ENCODE measurements at regions not wholly inside any gene's neighbourhood (a gene's known extent, or its start where the extent isn't known, plus 50 kb on each side); places are given as distances from the start of the nearest gene placed in this dataset.
"Not testable (repeated sequence)": the region's sequence is repeated elsewhere in the genome, so short reads cannot be mapped to it uniquely, and the experiment has no call there.

DNA sequence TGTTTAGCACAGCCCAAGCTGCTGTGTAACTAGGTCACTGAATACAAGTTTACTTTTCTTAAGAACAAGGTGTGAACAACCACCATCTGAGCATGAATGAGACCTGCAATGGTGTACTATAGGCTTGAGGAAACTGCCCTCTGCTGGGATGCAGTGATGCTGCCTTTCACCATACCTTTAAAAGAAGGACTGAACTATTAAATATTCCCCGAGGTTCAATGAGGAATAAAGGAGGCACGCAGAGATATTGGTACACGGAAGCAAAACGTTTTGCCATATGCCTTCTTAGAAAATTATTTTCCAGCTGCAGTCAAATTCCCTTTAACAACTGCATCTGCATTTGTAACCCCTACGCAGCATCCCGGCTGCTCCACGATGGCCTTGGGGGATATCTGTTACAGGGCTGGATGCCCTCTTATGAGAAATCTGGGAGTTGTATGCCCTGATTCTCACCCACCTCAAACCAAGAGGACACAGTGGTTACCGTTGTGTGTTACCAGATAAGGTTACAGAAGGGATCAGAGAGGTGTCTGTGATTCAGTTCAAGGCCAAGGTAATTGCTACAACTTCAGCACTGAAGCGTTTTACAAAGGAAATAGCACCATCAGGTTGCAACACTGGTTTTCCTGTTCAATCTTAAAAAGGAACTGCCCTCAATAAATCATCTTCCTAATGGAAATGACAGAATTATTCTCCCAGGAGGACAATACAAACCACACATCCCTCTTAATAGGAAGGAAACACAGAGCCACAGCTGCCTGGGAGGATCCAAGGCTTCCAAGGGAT lies 470.5 kb downstream of the LTN1 start:
- no peak for DNase-seq (ENCODE audit: low spot score)

DNA sequence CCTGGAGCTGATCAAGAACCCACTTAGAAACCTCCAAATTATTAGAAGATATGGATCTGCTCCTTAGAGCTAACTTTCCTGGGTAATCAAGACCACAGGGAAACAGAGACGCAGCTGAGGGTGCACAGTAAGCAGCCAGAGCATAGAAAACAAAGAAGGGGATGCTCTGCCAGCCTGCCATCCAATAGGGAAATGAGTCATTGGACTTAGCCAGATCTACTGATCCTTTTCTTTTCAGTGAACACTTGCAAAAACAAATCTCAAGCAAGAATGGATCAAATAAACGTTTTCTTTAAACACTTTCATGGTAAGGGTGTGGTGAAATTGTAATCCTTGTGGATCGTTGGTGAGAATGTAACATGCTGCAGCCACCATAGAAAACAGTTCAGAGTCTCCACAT lies 474.0 kb downstream of the LTN1 start:
- DNase-seq (ENCODE audit: low spot score) = no peak

DNA sequence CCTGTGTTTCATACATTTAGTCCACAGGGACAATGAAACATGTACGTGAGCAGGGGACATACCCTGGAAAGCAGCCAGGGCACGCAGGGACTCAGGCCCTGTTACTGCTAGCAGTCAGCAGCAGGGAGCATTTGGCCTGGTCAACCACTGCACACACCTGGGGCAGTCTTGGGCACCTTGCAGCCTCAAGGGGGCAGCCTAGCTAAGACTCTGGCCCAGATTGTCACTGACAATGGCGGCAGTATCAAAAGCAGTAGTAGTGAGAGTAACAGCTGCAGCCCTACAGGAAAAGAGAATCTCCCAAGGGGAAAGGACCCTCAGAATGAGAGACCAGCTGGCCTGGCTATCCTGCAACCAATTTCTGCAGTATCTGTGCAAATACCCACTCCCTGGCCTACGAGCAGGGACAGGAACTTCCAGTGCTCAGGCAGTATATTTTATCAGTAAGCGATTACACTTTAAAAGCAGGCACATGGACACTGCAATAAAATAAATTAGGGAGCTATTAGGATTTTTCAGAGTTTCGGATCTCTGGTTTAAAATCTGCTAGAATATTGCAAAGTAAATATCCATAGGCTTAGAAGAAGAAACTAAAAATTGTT lies 475.6 kb downstream of the LTN1 start:
- DNase-seq (ENCODE audit: low spot score) = peak; percentile 51

DNA sequence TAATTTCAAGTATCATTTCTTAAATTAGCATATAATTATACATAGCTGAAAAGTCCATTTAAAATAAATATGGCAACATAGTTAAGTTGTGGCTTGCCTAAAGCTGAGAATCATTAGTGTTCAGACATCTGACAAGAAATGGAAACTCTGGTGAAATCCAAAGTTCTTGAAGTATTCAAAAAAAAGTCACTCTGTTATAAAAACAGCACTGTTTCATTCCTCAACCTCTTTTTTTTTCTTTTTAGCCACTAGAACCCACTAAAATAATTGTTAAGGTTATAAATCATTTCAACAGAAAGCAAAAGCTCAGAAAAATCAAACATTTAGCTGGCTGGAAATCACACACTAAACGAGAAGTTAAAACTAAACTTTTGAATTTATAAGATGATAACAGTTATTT lies 476.7 kb downstream of the LTN1 start:
- DNase-seq (ENCODE audit: low spot score) = no peak

DNA sequence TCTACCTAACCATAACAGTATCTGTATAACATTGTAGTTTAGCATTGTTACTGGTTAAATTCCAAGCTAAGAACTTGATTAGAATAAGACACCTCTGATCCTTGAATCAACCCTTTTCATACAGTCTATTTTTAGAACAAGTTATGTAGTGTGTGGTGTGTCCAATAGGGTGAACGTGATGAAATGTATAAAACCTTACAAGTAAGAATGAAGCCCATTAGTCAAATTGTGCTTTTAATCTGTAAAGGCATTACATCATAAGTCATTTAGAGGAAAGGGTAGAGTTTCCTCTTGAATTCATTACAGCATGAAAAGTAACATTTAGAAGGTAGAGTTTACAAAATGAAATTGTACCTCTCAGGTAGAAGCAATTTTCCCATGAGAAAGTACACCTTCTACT lies 479.2 kb downstream of the LTN1 start:
- DNase-seq (ENCODE audit: low spot score) = no peak

DNA sequence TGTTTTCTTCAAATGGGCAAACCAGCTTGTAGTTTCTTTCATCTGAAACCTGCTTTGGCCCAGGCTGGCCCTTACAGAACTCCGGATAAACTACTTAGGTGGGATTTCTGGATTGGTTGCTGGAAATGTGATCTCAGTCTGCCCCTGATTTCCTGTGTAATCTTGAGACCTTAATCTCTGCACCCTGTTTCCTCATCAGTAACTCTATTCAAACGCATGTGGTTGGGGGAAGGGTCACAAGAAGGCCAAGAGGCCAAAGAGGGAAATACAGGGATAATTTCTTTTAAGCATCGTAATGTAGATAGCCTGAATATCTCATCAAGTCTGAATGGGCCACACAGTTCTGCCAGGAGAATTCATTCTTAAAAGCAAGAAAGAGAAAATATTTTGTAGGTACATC lies 483.6 kb downstream of the LTN1 start:
- no peak for DNase-seq (ENCODE audit: low spot score)

DNA sequence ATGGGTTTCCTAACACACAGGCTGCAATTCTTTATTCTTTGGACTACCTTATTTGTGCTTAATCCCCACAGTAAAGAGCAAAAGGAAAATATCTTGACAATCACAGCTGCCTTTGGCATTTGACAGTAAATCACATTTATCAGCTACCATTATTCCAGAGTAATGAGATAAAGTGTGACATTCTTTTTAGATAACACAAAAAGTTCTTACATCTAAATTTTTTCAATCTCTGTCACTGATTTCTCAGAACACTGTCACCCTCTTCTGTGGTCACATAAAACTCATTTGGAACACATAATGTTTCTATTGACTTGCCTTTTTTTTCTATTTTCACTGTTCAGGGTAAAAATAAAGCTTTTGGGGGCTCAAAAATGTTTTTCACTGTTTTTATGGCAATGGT lies 484.6 kb downstream of the LTN1 start:
- no peak for DNase-seq (ENCODE audit: low spot score)

DNA sequence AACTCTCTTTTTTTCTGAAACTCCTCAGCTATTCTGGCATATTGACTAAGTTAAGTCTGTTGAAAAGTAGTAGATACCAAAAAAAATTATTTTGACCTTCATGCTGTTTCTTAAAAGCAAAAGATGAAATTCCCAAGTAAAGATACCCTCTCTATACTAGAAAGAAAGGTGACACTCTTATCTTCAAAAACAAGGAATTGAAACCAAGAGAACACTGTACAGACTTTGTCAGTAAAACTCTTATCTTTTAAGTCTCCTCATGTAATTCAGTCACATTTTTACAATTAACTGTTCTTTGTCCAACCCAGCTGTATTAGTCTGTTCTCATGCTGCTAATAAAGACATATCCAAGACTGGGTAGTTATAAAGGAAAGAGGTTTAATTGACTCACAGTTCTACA lies 496.2 kb downstream of the LTN1 start:
- DNase-seq (ENCODE audit: low spot score) = no peak

DNA sequence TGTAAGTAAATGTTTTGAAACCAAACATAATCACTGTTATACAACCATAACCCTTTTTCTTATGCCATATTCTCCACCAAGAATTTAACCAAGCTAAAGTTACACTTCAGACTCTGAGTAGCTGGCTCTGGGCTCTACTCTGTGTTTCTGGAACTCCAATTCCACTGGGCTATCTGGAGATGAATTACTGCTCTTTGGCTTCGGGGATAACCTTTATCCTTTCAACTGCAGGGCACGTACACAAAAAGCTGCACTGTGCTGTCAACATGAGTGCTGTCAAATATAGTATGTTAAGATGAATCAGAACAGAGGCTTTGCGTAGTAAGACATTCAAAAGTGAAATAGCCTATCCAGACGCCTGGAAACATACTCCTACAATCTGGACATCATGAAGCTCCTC lies 500.6 kb downstream of the LTN1 start:
- DNase-seq (ENCODE audit: low spot score) = no peak

DNA sequence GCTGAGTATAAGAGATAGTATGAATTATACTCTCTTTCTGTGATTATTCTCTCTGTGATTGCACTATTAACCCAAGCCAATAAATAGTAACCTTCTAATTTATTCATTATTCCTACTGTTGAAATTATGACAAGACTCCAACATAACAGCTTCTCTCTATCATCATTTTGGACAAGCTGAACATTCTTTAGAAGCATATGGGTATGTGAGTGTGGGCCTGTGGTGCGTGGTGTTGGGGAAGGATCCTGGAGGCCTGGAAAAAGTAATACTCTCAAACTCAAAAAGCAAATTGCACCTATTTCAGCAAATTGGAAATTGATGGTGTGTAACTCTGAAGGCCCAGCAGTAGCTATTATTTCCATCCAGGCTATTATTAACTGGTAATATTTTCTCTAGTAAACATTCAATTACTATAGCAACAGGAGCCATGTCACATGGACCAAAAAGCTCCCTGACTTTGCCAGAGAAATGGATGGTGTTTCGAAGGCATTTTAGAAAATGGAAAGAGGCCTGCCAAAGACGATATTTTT lies 502.8 kb downstream of the LTN1 start:
- no peak for DNase-seq (ENCODE audit: low spot score)

DNA sequence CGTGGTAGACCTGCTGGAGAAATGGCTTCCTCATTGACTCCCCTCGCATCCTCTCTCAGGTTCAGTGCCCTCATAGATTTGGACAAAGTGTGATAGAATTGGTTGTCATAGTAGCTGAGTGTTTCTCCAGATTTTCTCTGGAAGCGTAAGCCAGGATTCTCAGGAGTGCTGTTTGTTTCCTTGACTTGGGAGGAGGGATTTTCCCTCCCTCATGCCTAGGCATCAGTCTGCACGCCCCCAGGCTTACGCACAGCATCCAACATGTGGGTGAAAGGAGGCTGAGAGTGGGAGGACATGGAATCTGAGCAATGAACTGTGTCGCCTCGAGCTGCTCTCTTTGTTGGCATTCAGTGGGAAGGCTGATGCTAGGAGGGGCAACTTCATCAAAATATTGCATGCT lies 503.5 kb downstream of the LTN1 start:
- no peak for DNase-seq (ENCODE audit: low spot score)

DNA sequence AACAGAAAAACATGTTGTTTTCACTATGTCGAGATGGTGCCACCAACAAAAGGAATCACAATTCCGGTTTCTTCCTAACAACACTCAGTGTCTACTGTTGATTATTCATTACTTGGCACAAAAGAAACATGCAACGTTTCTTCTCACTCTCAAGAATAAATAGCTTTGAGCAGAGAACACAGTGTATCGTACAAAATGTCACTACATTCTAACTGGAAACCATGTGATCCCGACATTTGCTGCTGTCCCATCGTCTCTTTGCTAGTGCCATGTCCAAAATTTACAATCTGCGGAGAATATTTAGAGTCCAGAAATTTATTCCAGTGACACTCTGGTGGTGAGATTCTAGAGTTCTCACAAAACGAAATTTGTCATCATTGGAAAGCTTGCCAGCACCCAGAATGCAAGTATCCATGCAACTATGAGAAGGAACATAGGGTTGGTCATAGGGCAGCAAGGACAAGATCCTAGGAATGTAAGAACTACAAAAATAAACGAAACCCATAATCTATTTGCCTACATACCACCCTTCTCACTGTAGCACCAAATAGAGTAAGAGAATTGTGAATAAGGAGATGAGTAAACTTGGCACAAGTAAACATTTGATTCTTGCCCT lies 505.1 kb downstream of the LTN1 start:
- no peak for DNase-seq (ENCODE audit: low spot score)

DNA sequence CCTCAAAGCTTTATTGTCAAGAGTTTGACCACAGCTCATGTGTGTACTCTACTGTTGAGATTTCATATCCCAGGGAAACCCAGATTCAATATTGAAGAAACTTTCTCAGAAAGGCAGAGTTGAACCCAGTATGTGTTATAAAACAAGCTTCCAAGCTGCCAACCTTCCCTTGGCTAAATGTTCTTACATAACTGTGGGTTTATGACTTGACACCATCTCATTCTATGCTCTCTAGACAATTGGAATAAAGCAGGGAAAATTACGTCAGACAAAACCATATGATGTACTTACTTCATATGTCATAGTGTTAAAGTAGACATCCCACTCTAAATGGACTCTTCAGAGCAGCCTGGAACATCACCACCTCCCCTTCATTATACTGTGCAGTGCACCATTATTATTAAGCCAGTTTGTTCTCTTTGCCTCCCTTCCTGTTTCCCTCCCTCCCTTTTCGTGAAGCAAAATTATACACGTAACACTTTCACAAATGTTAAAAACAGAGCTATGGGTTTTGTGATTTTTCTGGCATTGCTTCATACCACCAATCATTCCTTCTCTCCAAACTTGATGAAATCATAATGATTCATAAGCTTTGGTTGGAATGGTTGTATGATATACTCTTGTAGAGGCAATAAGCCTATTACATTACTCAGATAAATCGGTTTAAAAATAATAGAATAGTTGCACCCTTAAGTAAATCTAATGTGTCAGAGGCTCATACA lies 507.2 kb downstream of the LTN1 start:
- DNase-seq (ENCODE audit: low spot score) = no peak

DNA sequence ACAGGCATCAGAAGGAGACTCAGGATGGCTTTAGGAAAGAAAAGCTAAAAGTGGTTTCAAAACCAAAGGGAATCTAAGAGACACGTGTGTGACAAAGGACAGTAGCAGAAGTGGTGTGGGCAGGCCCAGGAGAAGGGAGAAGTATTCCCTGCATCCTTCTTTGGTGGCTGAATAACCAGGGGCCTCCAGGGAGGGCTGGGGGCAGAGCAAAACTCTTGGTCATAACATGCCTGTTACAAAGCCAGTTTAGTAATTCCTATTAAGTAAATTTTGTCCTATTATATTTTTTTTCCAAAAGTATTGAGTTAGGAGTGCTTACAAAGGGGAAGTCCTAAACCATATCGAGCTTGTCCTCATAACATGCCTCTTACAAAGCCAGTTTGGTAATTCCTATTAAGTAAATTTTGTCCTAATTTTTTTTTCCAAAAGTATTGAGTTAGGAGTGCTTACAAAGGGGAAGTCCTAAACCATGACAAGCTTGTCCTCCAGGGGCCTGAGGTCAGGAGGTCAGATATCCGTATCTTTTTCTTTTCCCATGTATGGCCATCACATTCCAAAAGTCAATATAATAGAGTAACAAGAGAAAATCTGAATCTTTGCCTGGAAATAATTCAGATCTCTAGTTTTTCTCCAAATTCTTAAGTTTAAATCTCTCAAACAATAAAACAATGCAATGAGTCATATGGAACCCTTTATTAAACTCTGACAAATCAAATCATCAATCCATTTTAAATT lies 509.2 kb downstream of the LTN1 start:
- no peak for DNase-seq (ENCODE audit: low spot score)

DNA sequence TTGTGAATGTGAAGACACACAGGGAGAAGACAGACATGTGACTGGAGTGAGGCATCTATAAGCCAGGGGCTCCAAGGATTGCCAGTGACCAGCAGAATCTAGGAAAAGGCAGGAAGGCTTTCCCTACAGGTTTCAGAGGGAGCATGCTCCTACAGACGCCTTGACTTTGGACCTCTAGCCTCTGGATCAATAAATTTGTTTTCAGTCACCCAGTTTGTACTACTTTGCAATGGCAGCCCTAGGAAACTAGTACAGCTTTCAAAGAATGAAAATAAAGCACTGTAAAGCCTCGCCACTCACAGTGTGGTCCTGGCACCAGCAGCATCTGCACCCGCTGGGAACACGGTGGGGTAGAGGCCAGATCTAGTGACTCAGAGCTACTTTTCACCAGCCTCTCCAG lies 510.0 kb downstream of the LTN1 start:
- DNase-seq (ENCODE audit: low spot score) = no peak

DNA sequence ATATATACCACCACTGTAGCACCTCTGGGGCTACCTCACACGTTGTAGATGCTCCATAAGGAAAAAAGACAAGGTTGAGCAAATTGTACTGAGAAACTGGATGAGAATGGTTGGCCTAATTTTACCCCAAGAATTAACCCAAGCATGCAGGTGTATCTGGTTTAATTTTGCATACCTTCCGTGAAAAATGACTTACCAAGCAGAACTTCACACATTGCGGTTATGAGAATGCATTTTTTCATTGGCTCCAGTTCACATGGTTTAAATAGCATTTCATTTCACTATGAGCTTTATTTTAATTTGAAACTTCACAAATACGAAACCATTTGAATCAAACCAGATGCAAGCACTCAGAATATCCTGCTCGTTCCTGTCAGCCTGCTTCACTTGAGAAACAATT lies 512.2 kb downstream of the LTN1 start:
- no peak for DNase-seq (ENCODE audit: low spot score)

DNA sequence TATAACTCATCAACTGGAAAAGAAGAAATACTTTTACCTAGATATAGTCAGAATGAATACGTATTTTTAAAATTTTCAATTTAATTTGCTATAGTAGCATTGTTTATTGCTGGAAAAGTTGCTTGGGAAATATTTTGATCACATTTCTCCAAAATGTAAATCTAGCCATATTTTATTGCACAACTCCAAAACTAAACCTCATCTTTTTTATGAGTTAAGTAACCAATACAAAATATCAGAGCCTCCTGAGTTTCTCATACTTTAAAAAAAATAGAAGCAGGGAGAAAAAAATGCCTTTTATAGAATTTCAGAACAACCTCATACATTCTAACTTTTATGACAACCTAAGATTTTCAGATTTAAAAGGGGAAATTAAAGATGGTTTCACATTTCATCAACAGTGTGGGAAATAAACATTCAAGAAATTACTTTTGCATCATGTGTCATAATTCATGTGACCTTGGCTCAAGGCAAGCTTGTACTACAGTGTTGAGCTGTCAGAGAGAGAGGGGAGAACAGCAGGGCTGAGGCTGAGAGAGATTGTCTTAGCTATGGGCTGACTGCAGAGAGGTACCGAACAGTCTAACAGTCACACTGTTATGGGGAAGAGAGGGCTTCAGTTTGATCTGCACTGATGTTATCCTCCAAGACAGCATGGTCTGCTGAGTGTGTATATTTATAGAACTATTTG lies 519.0 kb downstream of the LTN1 start:
- no peak for DNase-seq (ENCODE audit: low spot score)

DNA sequence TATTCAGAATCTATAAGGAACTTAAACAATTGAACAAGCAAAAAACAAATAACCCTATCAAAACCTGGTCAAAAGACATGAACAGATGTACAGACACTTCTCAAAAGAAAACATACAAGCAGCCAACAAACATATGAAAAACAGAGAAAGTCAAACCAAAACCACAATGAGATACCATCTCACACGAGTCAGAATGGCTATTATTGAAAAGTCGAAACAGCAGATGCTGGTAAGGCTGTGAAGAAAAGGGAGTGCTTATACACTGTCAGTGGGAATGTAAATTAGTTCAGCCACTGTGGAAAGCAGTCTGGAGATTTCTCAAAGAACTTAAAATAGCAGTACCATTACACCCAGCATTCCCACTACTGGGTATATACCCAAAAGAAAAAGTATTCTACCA lies 520.1 kb downstream of the LTN1 start:
- DNase-seq (ENCODE audit: low spot score) = not testable (repeated sequence)

DNA sequence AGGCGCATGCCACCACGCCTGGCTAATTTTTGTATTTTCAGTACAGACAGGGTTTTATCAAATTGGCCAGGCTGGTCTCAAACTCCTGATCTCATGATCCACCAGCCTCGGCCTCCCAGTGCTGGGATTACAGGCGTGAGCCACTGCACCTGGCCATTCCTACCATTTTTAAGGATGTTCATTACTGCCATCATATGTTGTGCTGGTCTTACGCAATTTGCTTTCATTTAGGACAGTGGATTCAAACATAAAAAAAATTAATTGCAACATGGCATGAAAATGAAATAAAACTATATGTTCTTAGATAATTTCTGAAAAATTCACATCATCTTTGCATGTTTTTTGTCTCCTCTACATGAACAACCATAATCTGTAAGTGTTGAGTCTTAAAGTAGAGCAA lies 527.7 kb downstream of the LTN1 start:
- DNase-seq (ENCODE audit: low spot score) = no peak

DNA sequence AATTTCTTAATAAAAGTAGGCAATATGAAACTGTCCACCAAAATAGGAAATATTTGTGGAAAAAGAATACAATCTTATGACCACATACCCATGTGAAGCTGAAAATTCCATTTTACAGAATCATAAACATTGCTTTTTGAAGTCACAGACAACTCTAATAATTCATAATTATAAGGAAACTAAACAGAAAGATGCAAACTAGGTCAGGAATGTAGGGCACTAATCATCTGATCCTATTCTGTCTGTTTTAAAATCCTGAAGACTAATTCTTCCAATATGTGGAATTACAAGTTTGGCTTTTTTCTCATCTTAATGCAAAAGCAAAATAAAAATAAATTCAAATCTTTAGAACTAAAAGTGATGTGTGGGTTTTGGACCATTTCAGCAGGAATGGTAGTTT lies 528.6 kb downstream of the LTN1 start:
- DNase-seq (ENCODE audit: low spot score) = no peak

DNA sequence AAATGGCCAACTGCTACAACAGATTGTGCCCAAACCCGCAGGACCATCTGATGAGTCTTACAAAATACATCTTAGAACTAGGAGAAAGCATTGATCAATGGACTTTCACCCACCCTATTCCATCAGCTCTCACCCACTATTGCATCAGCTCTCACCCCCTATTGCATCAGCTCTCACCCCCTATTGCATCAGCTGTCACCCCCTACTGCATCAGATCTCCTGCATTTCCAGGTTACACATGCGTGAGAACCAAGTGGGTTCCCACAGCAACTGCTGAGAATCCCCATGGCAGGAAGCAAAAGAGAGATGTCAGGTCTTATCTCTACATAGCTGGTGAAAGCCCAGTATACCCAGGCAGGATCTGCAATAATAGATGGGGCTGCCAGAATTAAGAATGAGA lies 533.5 kb downstream of the LTN1 start:
- no peak for DNase-seq (ENCODE audit: low spot score)
